ENCODE measurements at regions not wholly inside any gene's neighbourhood (a gene's known extent, or its start where the extent isn't known, plus 50 kb on each side); places are given as distances from the start of the nearest gene placed in this dataset.

DNA sequence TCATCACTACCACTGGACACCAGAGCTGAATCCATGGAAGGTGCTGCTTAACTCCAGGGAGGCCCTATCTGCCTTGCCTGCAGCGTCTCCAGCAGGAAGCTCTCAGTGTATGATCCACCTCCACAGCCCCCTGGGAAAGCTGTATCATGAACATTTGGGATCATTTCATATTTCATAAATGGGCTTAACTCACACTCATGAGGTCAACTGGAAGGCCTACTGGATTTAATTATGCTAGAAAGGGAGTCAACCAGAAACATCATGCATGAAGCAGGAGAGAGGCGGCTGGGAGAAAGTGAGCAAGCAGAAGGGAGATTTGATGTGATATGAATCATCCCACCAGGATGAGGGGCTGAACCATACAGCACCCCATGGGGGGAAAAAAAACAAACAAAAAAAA lies 537.7 kb downstream of the TNS1 start:
- WGBS (ENCODE audit: insufficient coverage, insufficient replicate concordance, low lambda C conversion rate, missing lambda C conversion rate) = 25% methylated on average over 2 of the region's 2 CpGs
- ChIA-PET SMC1A (ENCODE audit: uncharacterized antibody, unreplicated experiment) (no interaction called here), CTCF (interaction anchor here (0.6 to 1.5 kb wide), 2 partner anchors 15 to 17 kb away, joined by 3 to 4 read pairs; no protein-coding TSS in a partner anchor), POLR2A (no interaction called here), RAD21 (ENCODE audit: unreplicated experiment) (no interaction called here)
- in situ Hi-C loops (cut with MboI) (no loop called here), intact Hi-C loops (cut with micrococcal nuclease; ENCODE audit: unreplicated experiment) (no loop called here)
- Histone ChIP-seq H4K20me1 (ENCODE audit: control insufficient read depth, insufficient read depth) (no peaks in the 10 kb centered on the region), H2AFZ (ENCODE audit: control insufficient read depth, low read depth, low read length) (no peak overlapping the region), H3K4me1 (ENCODE audit: control insufficient read depth, insufficient read depth, low read length) (peaks cover 11% of the 10 kb centered on the region), H3K27ac (ENCODE audit: control insufficient read depth, insufficient read depth) (no peak overlapping the region), H3K9ac (ENCODE audit: control insufficient read depth, insufficient read depth, low read length) (no peak overlapping the region), H3K4me2 (ENCODE audit: control insufficient read depth, insufficient read depth) (no peak overlapping the region), H3K79me2 (ENCODE audit: control insufficient read depth, insufficient read depth, low read length) (no peaks in the 10 kb centered on the region), H3K9me3 (replicated peaks; ENCODE audit: control insufficient read depth, insufficient read depth, low read length) (no peaks in the 10 kb centered on the region), H3K4me3 (no peak overlapping the region), H3K36me3 (ENCODE audit: control insufficient read depth in 2 of 2, insufficient read depth in 2 of 2, low read length in 1 of 2) (no peaks in the 10 kb centered on the region), H3K27me3 (replicated peaks in 1 of 2; ENCODE audit: control insufficient read depth in 2 of 2, insufficient read depth in 2 of 2, low read length in 1 of 2) (no peaks in the 10 kb centered on the region)
- no TSS peak for BruUV-seq (replicated peaks)
- FAIRE-seq = no peak
- no peak for DNase-seq (ENCODE audit: low read depth, low spot score)
- ATAC-seq = no peak
- TF ChIP-seq ELK1 (IDR thresholded peaks at IDR 0.05; ENCODE audit: low read depth, low read length) (no peak), ZNF384 (IDR thresholded peaks at IDR 0.05; ENCODE audit: borderline replicate concordance, low read depth, low read length) (no peak), IRF3 (IDR thresholded peaks at IDR 0.05) (no peak), BCL11A (IDR thresholded peaks at IDR 0.05; ENCODE audit: low read depth, low read length) (no peak), MYC (IDR thresholded peaks at IDR 0.05; ENCODE audit: insufficient read depth, insufficient read length, insufficient replicate concordance, low read length, severe bottlenecking) (no peak), ZNF207 (IDR thresholded peaks at IDR 0.05; ENCODE audit: borderline replicate concordance) (no peak), CTCF (IDR thresholded peaks at IDR 0.05 in 2 of 3, conservative IDR thresholded peaks at IDR 0.05 in 1 of 3; ENCODE audit: control insufficient read depth in 2 of 3, extremely low read depth in 1 of 3, insufficient read depth in 1 of 3, low read depth in 3 of 3, low read length in 3 of 3) (no peak)
- TF ChIP-seq, protein P1, sequence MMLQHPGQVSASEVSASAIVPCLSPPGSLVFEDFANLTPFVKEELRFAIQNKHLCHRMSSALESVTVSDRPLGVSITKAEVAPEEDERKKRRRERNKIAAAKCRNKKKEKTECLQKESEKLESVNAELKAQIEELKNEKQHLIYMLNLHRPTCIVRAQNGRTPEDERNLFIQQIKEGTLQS (IDR thresholded peaks at IDR 0.05; ENCODE audit: borderline replicate concordance, extremely low read depth, low read depth, low read length) = no peak

All from GM12878 (cell line).